Right renal cortex interstitium (tissue), 3 donors: ENCODE measurements at regions not wholly inside any gene's neighbourhood (a gene's known extent, or its start where the extent isn't known, plus 50 kb on each side); places are given as distances from the start of the nearest gene placed in this dataset.

ENCODE experiments used
- DNase-seq, 3 donors: peaks; one replicate each; pipeline ENCODE4 v3.0.0-alpha.2; 2013; ENCODE audit warnings: low read depth in 3 of 3, low spot score in 2 of 3

GRCh38 chr4:27703771-27704170 is 843.1 kb downstream of the STIM2 start:
- no peak for DNase-seq

GRCh38 chr4:27711041-27711440 is 850.4 kb downstream of the STIM2 start:
- no peak for DNase-seq

GRCh38 chr4:27714073-27714472 is 853.4 kb downstream of the STIM2 start:
- DNase-seq = no peak

DNA sequence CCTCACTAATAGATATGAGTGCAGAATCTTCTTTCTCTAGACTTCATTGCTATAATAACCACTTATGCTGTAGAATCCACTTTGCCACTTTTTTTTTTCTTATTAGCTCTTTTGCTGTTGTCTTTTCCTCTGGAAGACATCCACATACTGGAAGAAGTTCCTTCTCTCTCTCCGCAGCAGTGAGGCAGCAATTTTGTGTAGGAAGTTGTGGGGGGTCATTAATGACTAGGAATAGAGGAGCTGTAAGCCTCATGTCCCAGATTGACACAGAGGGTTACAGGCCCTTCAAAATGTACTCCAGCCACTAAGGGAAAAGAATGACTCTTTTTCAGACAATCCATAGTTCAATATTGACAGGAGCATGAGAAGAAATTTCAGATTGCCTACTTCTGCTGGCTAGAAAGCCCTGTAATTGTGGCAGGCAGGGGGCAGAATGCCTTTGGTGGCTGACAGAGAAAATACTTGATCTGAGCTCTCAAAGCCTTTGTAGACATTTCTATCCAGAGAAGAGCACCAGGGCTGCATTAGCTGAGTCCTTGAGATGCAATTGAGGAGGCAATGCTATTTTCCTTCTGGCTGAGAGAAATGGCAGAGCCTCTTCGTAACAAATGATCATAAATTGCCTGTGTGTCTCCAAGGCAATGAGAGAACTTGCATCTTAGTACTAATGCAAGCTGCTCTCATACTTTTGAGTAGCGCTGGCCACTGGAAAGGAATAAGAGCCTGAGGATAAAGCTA is 856.2 kb downstream of the STIM2 start:
- DNase-seq = no peak

DNA sequence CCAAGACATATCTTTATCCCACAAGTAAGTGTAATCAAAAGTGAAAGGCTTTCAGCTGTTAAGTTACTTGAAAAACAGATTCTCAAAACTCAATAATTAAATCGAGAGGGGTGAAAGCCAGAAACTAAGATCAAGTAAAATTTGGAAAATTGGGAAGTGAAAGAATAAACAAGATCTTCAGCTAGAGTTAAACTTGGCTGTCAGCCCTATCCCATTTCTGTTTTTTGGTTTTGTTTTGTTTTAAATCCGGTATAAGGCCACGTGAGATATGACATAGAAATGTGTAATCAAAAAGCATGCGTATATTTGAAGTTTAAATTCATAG is 856.8 kb downstream of the STIM2 start:
- no peak for DNase-seq

GRCh38 chr4:27720010-27720766 is 859.5 kb downstream of the STIM2 start:
- no peak for DNase-seq

DNA sequence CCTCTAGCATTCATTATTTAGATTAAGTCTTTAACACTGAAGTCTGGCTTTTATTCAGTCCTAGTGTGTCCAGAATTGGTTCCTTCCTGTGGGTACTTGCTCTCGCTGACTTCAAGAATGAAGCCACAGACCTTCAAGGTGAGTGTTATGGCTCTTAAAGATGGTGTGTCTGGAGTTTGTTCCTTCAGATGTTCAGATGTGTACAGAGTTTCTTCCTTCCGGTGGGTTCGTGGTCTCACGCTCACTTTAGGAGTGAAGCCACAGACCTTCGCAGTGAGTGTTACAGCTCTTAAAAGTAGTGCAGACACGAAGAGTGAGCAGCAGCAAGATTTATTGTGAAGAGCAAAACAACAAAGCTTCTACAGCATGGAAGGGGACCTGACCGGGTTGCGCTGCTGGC is 860.6 kb downstream of the STIM2 start:
- DNase-seq = no peak

- no peak for DNase-seq
These were observed 868.3 kb downstream of the STIM2 start for GRCh38 chr4:27728892-27729291.

DNA sequence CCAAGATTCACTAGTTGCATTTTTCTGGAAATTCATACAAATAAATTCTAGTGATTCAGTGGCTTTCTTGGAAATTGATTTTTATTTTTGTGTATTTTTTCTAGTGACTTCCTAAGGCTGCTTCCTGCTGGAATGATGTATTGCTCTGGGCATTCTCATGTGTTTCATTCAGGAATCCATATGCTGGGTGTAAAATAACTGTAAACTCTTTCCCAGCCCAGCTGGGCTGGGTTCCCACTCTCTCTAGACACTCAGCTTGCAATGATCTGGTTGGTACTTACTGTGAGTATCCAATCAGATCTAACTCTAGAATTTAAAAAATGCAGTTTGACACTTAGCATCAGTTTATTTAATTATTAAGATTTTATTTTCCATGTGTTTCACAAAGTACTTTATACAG is 882.2 kb downstream of the STIM2 start:
- DNase-seq = no peak

- DNase-seq = no peak
These were observed 899.3 kb downstream of the STIM2 start for GRCh38 chr4:27759611-27760575.

- no peak for DNase-seq
These were observed 903.3 kb downstream of the STIM2 start for GRCh38 chr4:27763830-27764525.

DNA sequence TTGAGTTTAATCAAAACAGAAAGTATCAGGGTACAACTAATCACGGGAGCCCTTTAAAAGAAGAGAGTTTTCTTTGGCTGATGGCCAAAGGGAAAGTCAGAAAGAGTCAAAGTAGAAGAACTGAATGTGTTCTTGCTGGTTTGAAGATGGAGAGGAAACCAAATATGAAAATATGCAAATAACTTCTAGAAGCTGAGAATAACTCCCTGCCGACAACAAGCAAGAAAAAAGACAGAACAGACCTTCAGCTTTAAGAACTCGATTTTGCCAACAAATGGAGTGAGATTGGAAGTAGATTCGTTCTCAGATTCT is 903.8 kb downstream of the STIM2 start:
- no peak for DNase-seq

GRCh38 chr4:27770895-27771294 is 910.3 kb downstream of the STIM2 start:
- DNase-seq = no peak

DNA sequence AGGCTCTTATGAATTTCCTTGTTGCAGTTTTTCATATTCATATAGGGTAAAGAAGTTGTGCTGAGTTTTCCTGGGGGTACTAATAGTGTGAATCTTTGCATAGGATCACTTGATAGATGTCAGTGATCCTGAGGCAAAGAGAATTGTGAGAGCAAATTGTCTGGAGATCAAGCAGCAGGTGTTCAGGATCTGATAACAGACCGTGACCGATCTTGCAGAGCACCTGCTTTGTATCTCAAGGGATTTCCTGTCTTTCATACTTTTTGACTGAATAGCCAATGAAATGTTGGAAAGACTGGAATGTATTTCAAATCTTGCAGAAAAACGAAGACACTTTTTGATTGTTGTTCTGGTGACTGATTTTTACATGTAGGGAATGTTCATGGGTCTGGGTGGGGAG is 914.5 kb downstream of the STIM2 start:
- no peak for DNase-seq

DNA sequence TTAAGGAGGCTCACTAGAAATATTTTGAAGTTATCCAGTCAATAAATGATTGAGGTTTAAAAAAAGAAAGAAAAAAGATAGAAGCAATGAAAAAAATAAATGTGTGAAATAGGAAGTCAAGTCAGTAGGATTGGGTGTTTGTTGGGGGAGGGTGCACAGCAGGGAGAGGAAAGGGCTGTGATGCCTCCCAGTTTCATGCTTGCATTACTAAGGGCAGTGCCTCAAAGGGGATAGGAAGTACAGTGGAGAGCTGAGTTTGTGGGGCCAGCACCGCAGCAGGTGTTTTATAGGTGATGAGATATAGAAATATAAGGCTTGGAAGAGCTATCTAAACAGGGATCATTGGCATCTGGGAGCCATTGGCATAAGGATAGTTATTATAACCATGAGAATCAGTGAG is 919.2 kb downstream of the STIM2 start:
- no peak for DNase-seq

DNA sequence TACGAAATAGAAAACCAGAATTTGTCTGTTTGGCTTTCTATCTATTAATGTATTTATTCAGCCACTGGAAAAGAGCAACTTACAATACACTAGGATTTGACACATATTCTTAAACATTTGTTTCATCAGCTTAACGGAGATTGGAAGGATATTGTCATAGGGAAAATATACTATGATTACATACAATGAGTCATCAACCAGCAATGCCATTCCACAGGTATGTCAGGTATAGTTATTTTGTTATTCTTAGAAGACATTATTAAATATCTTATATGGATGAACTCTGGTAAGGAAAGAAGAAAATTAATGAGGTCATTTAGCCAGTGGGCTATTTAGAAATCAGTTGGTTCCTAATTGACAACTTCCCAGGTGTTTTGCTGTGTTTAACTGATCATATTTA is 926.6 kb downstream of the STIM2 start:
- DNase-seq = no peak

GRCh38 chr4:27789773-27790172 is 929.1 kb downstream of the STIM2 start:
- DNase-seq = no peak

GRCh38 chr4:27790911-27791310 is 930.3 kb downstream of the STIM2 start:
- no peak for DNase-seq

DNA sequence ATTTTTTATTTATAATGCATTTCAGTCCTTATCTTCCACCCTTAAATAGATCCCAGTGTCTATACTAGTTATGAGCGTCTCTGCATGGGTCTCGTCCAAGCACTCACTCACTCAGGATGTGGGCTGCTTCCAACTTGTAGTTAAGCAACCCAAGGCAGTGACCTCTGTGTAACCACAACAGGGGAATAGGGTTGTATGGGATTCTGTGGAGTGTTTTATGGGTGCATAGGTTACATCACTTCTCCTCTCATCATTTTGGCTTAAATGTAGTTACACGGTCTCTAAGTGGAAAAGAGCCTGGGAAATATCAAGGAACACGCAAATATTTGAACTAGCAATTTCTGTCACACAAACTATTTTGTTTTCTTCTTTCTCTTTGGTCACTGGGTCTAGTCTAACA is 931.0 kb downstream of the STIM2 start:
- DNase-seq = no peak

DNA sequence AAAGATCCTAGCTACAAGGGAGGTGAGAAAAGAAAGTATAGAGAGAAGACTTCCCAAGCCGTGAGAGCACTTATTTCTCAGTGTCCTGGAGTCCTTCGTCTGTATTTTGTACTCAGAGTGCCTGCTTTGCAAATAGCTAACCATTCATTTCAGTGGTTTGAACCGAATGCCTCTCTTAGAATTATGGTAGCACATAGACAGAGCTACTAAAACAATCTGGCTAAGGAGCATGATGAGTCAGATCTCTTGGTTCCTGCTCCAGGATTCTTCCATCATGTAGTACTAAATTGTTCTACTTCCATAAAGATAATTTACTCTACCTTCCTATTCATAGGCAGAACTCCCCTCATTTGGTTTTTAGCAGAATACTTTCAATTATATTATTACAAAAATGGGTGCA is 946.6 kb downstream of the STIM2 start:
- DNase-seq = no peak

DNA sequence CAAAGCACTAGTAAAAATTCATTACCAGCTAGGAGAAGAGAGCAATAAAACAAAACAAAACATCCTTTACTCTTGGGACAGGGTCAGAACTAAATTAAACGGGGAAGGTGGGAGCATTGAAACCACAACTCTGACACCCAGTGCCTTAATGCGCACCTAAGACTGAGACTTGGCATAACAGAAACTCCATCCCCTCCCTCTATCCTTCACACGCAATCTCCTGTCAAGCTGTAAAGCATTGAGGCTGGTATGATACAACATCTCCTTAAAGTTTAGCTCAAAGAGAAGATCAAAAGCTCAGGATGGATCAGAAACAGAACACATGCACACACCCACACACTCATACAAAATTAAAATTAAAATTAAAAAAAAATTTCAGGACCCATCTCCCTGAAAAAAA is 951.3 kb downstream of the STIM2 start:
- DNase-seq = no peak
